Spleen (tissue), 11 donors: ENCODE measurements at regions not wholly inside any gene's neighbourhood (a gene's known extent, or its start where the extent isn't known, plus 50 kb on each side); places are given as distances from the start of the nearest gene placed in this dataset.

Experiments
- DNase-seq: peaks from one replicate; pipeline ENCODE4 v3.0.0-alpha.2; 2020
- H3K27ac ChIP-seq, 8 donors: fragments of 200-600 bp; sonication (generic) in 7 of 8; 1 replicate in 4 of 8; 2 replicates in 4 of 8; pipeline versions ENCODE4 v1.5.0 to v1.8.0; 2016 to 2021; ENCODE audit warnings: inconsistent platforms in 4 of 8, mild to moderate bottlenecking in 4 of 8, moderate library complexity in 1 of 8
- H3K27me3 ChIP-seq, 7 donors: fragments of 200-600 bp; sonication (generic) in 6 of 7; replicated peaks in 1 of 7; 1 replicate in 4 of 7; 2 replicates in 3 of 7; pipeline versions ENCODE4 v1.5.0 to v1.8.0; 2016 to 2021; ENCODE audit warnings: inconsistent platforms in 3 of 7, mild to moderate bottlenecking in 1 of 7
- H3K36me3 ChIP-seq, 6 donors: fragments of 200-600 bp; sonication (generic) in 5 of 6; 1 replicate in 4 of 6; 2 replicates in 2 of 6; pipeline versions ENCODE4 v1.5.0 to v1.8.0; 2016 to 2021; ENCODE audit warnings: inconsistent platforms in 2 of 6
- H3K4me1 ChIP-seq, 6 donors: fragments of 200-600 bp; sonication (generic) in 5 of 6; 1 replicate in 3 of 6; 2 replicates in 3 of 6; pipeline versions ENCODE4 v1.5.0 to v1.8.0; 2016 to 2021; ENCODE audit warnings: inconsistent platforms in 3 of 6
- H3K4me3 ChIP-seq, 8 donors: fragments of 200-600 bp; sonication (generic) in 7 of 8; 1 replicate in 4 of 8; 2 replicates in 4 of 8; pipeline versions ENCODE4 v1.5.0 to v1.8.0; 2016 to 2021; ENCODE audit warnings: inconsistent platforms in 4 of 8, mild to moderate bottlenecking in 4 of 8, moderate library complexity in 2 of 8
- H3K9me3 ChIP-seq, 8 donors: fragments of 200-600 bp; sonication (generic) in 7 of 8; 1 replicate in 4 of 8; 2 replicates in 4 of 8; pipeline versions ENCODE4 v1.5.0 to v1.8.0; 2016 to 2021; ENCODE audit warnings: inconsistent platforms in 4 of 8
- CTCF ChIP-seq, 11 experiments: fragments of 200-600 bp in 7 of 11; fragments of 450-650 bp in 4 of 11; sonication (generic) in 4 of 11; IDR thresholded peaks in 8 of 11; conservative IDR thresholded peaks in 3 of 11; 1 replicate in 7 of 11; 2 replicates in 4 of 11; pipeline versions ENCODE4 v1.4.0 to v1.8.0; 2016 to 2021; ENCODE audit warnings: antibody characterized with exemption in 11 of 11, inconsistent platforms in 4 of 11, mild to moderate bottlenecking in 1 of 11
- POLR2A ChIP-seq, 3 donors: fragments of 450-650 bp; IDR thresholded peaks; one replicate each; pipeline ENCODE4 v1.5.1; 2017; ENCODE audit warnings: antibody characterized with exemption in 3 of 3, mild to moderate bottlenecking in 1 of 3
- POLR2AphosphoS5 ChIP-seq, 3 donors: sonication (generic); formaldehyde crosslinking; IDR thresholded peaks; one replicate each; pipeline ENCODE4 v1.5.1; 2017; ENCODE audit warnings: antibody characterized with exemption in 3 of 3
- WGBS, 5 donors: extraction: QIAGEN DNeasy Blood & Tissue Kit in 3 of 5; methylation state at CpG; one replicate each; pipeline versions ENCODE4 v1.1.5 to v1.1.7; 2013 to 2018; 5-methylcytosine and 5-hydroxymethylcytosine counted together
- intact Hi-C: fragments of 100-400 bp; cut with DNase I; formaldehyde crosslinking; loops from one replicate; pipeline ENCODE4 v1.15.0; 2023; ENCODE audit warnings: low total_unique reads
- donor health status: healthy with polysubstance abuse.
- donor health status: DM: no; HTN: no; CAD: no; lungs with moderate emphysema.
- donor health status: DM: no; HTN: no; CAD: no.
- donor health status: Bipolar disorder and iron deficiency.
- donor health status: healthy.
- donor health status: DM: no; HTN: no; CAD: no.
- donor health status: DM: yes; HTN: yes; CAD: no.

GRCh38 chr1:234705615-234706014, 95.6 kb upstream of the IRF2BP2 start:
- Histone ChIP-seq H3K36me3 (no peaks in the 10 kb centered on the region), H3K27ac (no peak overlapping the region), H3K4me3 (no peak overlapping the region), H3K9me3 (no peaks in the 10 kb centered on the region), H3K4me1 (peaks cover 0 to 26% (median 14%) of the 10 kb centered on the region in 6 donors), H3K27me3 (no peaks in the 10 kb centered on the region)
- intact Hi-C loops: no loop called here
- no peak for DNase-seq
- TF ChIP-seq POLR2A (IDR thresholded peaks at IDR 0.05) (no peak), CTCF (IDR thresholded peaks at IDR 0.05 in 8 of 11, conservative IDR thresholded peaks at IDR 0.05 in 3 of 11) (no peak), POLR2AphosphoS5 (IDR thresholded peaks at IDR 0.05) (no peak)
- 42 to 72% (median 59%) methylated on average over 3 of the region's 3 CpGs for WGBS, 5 donors

DNA sequence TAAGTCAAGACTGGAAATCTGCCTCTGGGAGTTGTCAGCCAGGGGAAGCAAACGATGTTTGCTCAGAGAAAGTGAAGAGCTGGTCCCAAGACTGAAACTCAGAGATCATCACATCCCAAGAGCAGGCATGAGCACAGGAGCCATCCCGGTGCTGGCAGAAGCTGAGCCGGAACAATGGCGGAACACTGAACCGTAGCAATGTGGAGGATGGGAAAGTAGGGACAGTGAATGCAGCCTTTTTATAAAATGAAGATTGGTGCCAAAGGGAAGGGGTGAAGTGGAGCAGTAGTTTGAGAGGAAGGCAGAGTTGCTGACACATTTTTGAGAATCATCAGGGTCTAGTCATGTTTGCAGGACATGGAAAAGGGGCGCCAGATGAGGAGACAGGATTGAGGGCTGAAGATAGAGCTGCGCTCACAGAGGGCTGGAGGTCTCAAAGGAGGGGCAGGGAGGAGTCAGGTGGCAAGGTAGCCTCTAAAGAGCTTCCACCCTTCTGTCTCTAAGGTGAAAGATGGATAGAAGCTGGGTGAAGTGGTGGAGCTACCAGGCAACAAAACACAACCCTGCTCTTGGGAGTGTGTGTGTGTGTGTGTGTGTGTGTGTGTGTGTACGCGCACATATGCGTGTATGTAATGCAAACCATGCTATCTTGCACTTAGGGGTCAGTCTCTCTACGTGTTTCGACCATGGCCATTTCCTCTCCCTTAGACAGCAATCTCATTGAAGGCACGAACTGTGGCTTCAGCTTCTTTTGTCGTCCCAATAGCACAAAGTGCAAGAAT, 94.3 kb upstream of the IRF2BP2 start:
- H3K27ac ChIP-seq: no peak overlapping the region
- no peaks in the 10 kb centered on the region for H3K36me3 ChIP-seq
- H3K9me3 ChIP-seq: no peaks in the 10 kb centered on the region
- DNase-seq: no peak
- WGBS, 5 donors: 90 to 95% (median 95%) methylated on average over 14 of the region's 14 CpGs
- peaks cover 0 to 16% (median 7%) of the 10 kb centered on the region in 6 donors for H3K4me1 ChIP-seq
- TF ChIP-seq POLR2A (IDR thresholded peaks at IDR 0.05) (no peak), POLR2AphosphoS5 (IDR thresholded peaks at IDR 0.05) (no peak), CTCF (IDR thresholded peaks at IDR 0.05 in 8 of 11, conservative IDR thresholded peaks at IDR 0.05 in 3 of 11) (no peak)
- H3K4me3 ChIP-seq: no peak overlapping the region
- no peaks in the 10 kb centered on the region for H3K27me3 ChIP-seq
- intact Hi-C loops: no loop called here

DNA sequence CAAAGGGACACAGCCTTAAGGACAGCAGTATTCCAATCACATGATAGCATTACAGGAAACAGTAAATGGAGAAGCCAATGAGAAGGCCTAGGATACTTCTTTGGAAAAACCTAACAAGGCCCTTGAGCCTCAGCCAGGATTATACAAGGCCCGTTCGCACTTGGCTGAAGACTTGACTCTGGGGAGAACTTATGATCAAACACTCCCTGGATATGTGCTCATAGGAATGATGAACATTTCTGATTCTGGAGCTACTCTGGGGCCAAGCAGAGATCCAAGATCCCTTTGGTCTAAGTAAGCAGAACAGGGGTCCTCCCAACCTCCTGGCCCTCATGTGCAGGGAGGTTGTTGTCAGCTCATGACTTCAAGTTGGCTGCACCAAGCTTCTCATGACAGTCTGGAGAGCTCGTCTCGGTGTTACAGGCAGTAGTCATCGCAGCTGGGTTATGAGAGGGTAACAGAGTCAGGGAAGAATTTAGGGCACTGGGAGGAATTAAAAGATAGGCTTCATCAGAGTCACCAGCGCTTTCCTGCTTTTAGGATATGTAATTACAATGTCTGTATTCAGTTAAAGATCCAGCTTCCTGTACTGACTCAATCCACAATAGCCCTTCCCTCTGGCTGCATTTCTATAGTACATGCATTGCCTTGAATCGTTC, 92.5 kb upstream of the IRF2BP2 start:
- TF ChIP-seq CTCF (IDR thresholded peaks at IDR 0.05 in 8 of 11, conservative IDR thresholded peaks at IDR 0.05 in 3 of 11) (no peak), POLR2AphosphoS5 (IDR thresholded peaks at IDR 0.05) (no peak), POLR2A (IDR thresholded peaks at IDR 0.05) (no peak)
- Histone ChIP-seq H3K9me3 (no peaks in the 10 kb centered on the region), H3K27ac (no peak overlapping the region), H3K36me3 (no peaks in the 10 kb centered on the region), H3K4me1 (peaks cover 0 to 7% (median 2%) of the 10 kb centered on the region in 6 donors), H3K4me3 (no peak overlapping the region), H3K27me3 (no peaks in the 10 kb centered on the region)
- 62 to 75% (median 69%) methylated on average over 7 of the region's 7 CpGs for WGBS, 5 donors
- no peak for DNase-seq
- intact Hi-C loops: no loop called here

- H3K4me3 ChIP-seq: no peak overlapping the region
- intact Hi-C loops: no loop called here
- no peaks in the 10 kb centered on the region for H3K27me3 ChIP-seq
Measured at GRCh38 chr1:234701737-234702341, 91.9 kb upstream of the IRF2BP2 start.

More at GRCh38 chr1:234701737-234702341, 91.9 kb upstream of the IRF2BP2 start:
- H3K27ac ChIP-seq: no peak overlapping the region
- WGBS, 5 donors: 89 to 98% (median 92%) methylated on average over 6 of the region's 6 CpGs
- H3K36me3 ChIP-seq: no peaks in the 10 kb centered on the region
- no peak for TF ChIP-seq POLR2AphosphoS5 (IDR thresholded peaks at IDR 0.05)
- no peak for TF ChIP-seq CTCF (IDR thresholded peaks at IDR 0.05 in 8 of 11, conservative IDR thresholded peaks at IDR 0.05 in 3 of 11)
- TF ChIP-seq POLR2A (IDR thresholded peaks at IDR 0.05): no peak
- peaks cover 0 to under 1% (median 0%) of the 10 kb centered on the region in 6 donors for H3K4me1 ChIP-seq
- DNase-seq: no peak
- H3K9me3 ChIP-seq: no peaks in the 10 kb centered on the region
